AG09319 (cell line): ENCODE measurements at regions not wholly inside any gene's neighbourhood (a gene's known extent, or its start where the extent isn't known, plus 50 kb on each side); places are given as distances from the start of the nearest gene placed in this dataset.
"Not testable (repeated sequence)": the region's sequence is repeated elsewhere in the genome, so short reads cannot be mapped to it uniquely, and the experiment has no call there.

Experiments used
- DNase-seq: peaks from one replicate; pipeline ENCODE4 v3.0.0-alpha.2; 2010; ENCODE audit warnings: low read depth; ENCODE audit errors: extremely low read depth
- CTCF ChIP-seq: IDR thresholded peaks from 2 replicates; pipeline ENCODE4 v1.5.1; 2011; ENCODE audit warnings: low read depth, mild to moderate bottlenecking, inconsistent platforms, low read length, moderate library complexity

- no peak for TF ChIP-seq CTCF
- no peak for DNase-seq
Measured at GRCh38 chr3:110318108-110318507, 753.5 kb upstream of the NECTIN3 start.

GRCh38 chr3:110323349-110323748, 748.3 kb upstream of the NECTIN3 start:
- DNase-seq = no peak
- no peak for TF ChIP-seq CTCF

GRCh38 chr3:110324171-110324705, 747.4 kb upstream of the NECTIN3 start:
- TF ChIP-seq CTCF = no peak
- DNase-seq = no peak

GRCh38 chr3:110327870-110328269, 743.7 kb upstream of the NECTIN3 start:
- TF ChIP-seq CTCF = no peak
- no peak for DNase-seq

GRCh38 chr3:110331562-110331961, 740.1 kb upstream of the NECTIN3 start:
- not testable (repeated sequence) for DNase-seq

- no peak for TF ChIP-seq CTCF
- DNase-seq = no peak
Measured at GRCh38 chr3:110332629-110333028, 739.0 kb upstream of the NECTIN3 start.

GRCh38 chr3:110341047-110341446, 730.6 kb upstream of the NECTIN3 start:
- no peak for TF ChIP-seq CTCF
- DNase-seq = no peak

GRCh38 chr3:110343376-110343775, 728.2 kb upstream of the NECTIN3 start:
- DNase-seq = no peak
- no peak for TF ChIP-seq CTCF
